SK-N-SH (cell line): ENCODE measurements at regions not wholly inside any gene's neighbourhood (a gene's known extent, or its start where the extent isn't known, plus 50 kb on each side); places are given as distances from the start of the nearest gene placed in this dataset.

Experiments used
- CTCF ChIP-seq: fragments of 200-600 bp; sonication (generic); IDR thresholded peaks from 2 replicates; pipeline ENCODE4 v1.6.1; 2017; ENCODE audit warnings: antibody characterized with exemption, mild to moderate bottlenecking, moderate library complexity
- EP300 ChIP-seq, 2 experiments: IDR thresholded peaks; 2 replicates each; pipeline versions ENCODE4 v1.4.0 to v1.6.1; 2012; ENCODE audit warnings: borderline replicate concordance in 1 of 2, low read depth in 1 of 2, low read length in 1 of 2
- EZH2phosphoT487 ChIP-seq: fragments of 200-600 bp; sonication (generic); IDR thresholded peaks from 2 replicates; pipeline ENCODE4 v1.6.1; 2017; ENCODE audit warnings: low read depth, mixed run types, mild to moderate bottlenecking, antibody characterized with exemption, moderate library complexity, borderline replicate concordance
- FOXM1 ChIP-seq: IDR thresholded peaks from 2 replicates; pipeline ENCODE4 v1.4.0; 2012; ENCODE audit warnings: low read depth, mild to moderate bottlenecking
- NRF1 ChIP-seq: IDR thresholded peaks from 2 replicates; pipeline ENCODE4 v1.6.1; 2012; ENCODE audit warnings: low read depth, mild to moderate bottlenecking, low read length
- POLR2AphosphoS5 ChIP-seq: IDR thresholded peaks from 2 replicates; pipeline ENCODE4 v1.6.1; 2012; ENCODE audit warnings: low read depth, low read length
- SMC3 ChIP-seq: IDR thresholded peaks from 2 replicates; pipeline ENCODE4 v1.6.1; 2012; ENCODE audit warnings: low read depth, low read length, improper control_type of control experiment
- YY1 ChIP-seq: IDR thresholded peaks from 2 replicates; pipeline ENCODE4 v1.4.0; 2012; ENCODE audit warnings: low read depth, mild to moderate bottlenecking
- TF ChIP-seq, protein P1 (sequence below): IDR thresholded peaks from 2 replicates; pipeline ENCODE4; 2012
- TF ChIP-seq, protein P2 (sequence below): fragments of 150-350 bp; IDR thresholded peaks from 2 replicates; pipeline ENCODE4 v1.6.1; 2016; ENCODE audit warnings: mild to moderate bottlenecking, low read depth, low read length

GRCh38 chr5:97408331-97408730, 225.3 kb upstream of the RIOK2 start:
- TF ChIP-seq CTCF, result no peak
- no peak for TF ChIP-seq EP300 (IDR thresholded peaks at IDR 0.05; ENCODE audit: borderline replicate concordance in 1 of 2, low read depth in 1 of 2, low read length in 1 of 2)
- no peak for TF ChIP-seq SMC3
- TF ChIP-seq EZH2phosphoT487, result no peak
- no peak for TF ChIP-seq FOXM1
- TF ChIP-seq NRF1, result no peak
- TF ChIP-seq, protein P1, sequence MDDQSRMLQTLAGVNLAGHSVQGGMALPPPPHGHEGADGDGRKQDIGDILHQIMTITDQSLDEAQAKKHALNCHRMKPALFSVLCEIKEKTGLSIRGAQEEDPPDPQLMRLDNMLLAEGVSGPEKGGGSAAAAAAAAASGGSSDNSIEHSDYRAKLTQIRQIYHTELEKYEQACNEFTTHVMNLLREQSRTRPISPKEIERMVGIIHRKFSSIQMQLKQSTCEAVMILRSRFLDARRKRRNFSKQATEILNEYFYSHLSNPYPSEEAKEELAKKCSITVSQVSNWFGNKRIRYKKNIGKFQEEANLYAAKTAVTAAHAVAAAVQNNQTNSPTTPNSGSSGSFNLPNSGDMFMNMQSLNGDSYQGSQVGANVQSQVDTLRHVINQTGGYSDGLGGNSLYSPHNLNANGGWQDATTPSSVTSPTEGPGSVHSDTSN, result no peak
- TF ChIP-seq POLR2AphosphoS5, result no peak
- TF ChIP-seq, protein P2, sequence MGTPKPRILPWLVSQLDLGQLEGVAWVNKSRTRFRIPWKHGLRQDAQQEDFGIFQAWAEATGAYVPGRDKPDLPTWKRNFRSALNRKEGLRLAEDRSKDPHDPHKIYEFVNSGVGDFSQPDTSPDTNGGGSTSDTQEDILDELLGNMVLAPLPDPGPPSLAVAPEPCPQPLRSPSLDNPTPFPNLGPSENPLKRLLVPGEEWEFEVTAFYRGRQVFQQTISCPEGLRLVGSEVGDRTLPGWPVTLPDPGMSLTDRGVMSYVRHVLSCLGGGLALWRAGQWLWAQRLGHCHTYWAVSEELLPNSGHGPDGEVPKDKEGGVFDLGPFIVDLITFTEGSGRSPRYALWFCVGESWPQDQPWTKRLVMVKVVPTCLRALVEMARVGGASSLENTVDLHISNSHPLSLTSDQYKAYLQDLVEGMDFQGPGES, result no peak
- no peak for TF ChIP-seq YY1
